PFSK-1 (cell line): ENCODE measurements at regions not wholly inside any gene's neighbourhood (a gene's known extent, or its start where the extent isn't known, plus 50 kb on each side); places are given as distances from the start of the nearest gene placed in this dataset.

Source experiments
- FOXP2 ChIP-seq: optimal IDR thresholded peaks from 2 replicates; pipeline ENCODE3; 2011; ENCODE audit warnings: borderline replicate concordance, control low read depth, inconsistent platforms; ENCODE audit not compliant: insufficient read depth; ENCODE audit errors: extremely low read length, extremely low read depth
- POLR2AphosphoS5 ChIP-seq: IDR thresholded peaks from 2 replicates; pipeline ENCODE4 v1.6.1; 2012; ENCODE audit warnings: low read depth, mild to moderate bottlenecking, control low read depth, low read length, moderate library complexity
- REST ChIP-seq, 2 experiments: IDR thresholded peaks; 2 replicates each; pipeline versions ENCODE4 v1.6.1 to v1.8.0; 2011 to 2012; ENCODE audit warnings: low read depth in 2 of 2, low read length in 2 of 2, control low read depth in 1 of 2, inconsistent platforms in 1 of 2, mild to moderate bottlenecking in 1 of 2, moderate library complexity in 1 of 2; ENCODE audit not compliant: insufficient read depth in 1 of 2
- SIN3A ChIP-seq: IDR thresholded peaks from 2 replicates; pipeline ENCODE4 v1.6.1; 2012; ENCODE audit warnings: mild to moderate bottlenecking, low read length, moderate library complexity, borderline replicate concordance; ENCODE audit not compliant: insufficient read depth
- TAF1 ChIP-seq: IDR thresholded peaks from 2 replicates; pipeline ENCODE4 v1.6.1; 2012; ENCODE audit warnings: low read length, control low read depth, borderline replicate concordance; ENCODE audit not compliant: insufficient read depth

GRCh38 chr4:138039010-138039409 lies 203.1 kb downstream of the SLC7A11 start:
- TF ChIP-seq SIN3A = no peak
- TF ChIP-seq POLR2AphosphoS5 = no peak
- no peak for TF ChIP-seq FOXP2
- no peak for TF ChIP-seq TAF1
- TF ChIP-seq REST (IDR thresholded peaks at IDR 0.05; ENCODE audit: insufficient read depth in 1 of 2, low read depth in 2 of 2, low read length in 2 of 2) = no peak

GRCh38 chr4:138037696-138038095 lies 204.5 kb downstream of the SLC7A11 start:
- TF ChIP-seq REST (IDR thresholded peaks at IDR 0.05; ENCODE audit: insufficient read depth in 1 of 2, low read depth in 2 of 2, low read length in 2 of 2) = no peak
- no peak for TF ChIP-seq SIN3A
- TF ChIP-seq TAF1 = no peak
- TF ChIP-seq POLR2AphosphoS5 = no peak
- TF ChIP-seq FOXP2 = no peak

- TF ChIP-seq POLR2AphosphoS5 = no peak
- TF ChIP-seq REST (IDR thresholded peaks at IDR 0.05; ENCODE audit: insufficient read depth in 1 of 2, low read depth in 2 of 2, low read length in 2 of 2) = no peak
- TF ChIP-seq TAF1 = no peak
- TF ChIP-seq SIN3A = no peak
- TF ChIP-seq FOXP2 = no peak
Measured at GRCh38 chr4:138035781-138036258, 206.3 kb downstream of the SLC7A11 start.

GRCh38 chr4:138034871-138035270 lies 207.3 kb downstream of the SLC7A11 start:
- TF ChIP-seq POLR2AphosphoS5 (no peak), TAF1 (no peak), FOXP2 (no peak), SIN3A (no peak), REST (IDR thresholded peaks at IDR 0.05; ENCODE audit: insufficient read depth in 1 of 2, low read depth in 2 of 2, low read length in 2 of 2) (no peak)

GRCh38 chr4:138032222-138032621 lies 209.9 kb downstream of the SLC7A11 start:
- no peak for TF ChIP-seq TAF1
- no peak for TF ChIP-seq REST (IDR thresholded peaks at IDR 0.05; ENCODE audit: insufficient read depth in 1 of 2, low read depth in 2 of 2, low read length in 2 of 2)
- no peak for TF ChIP-seq POLR2AphosphoS5
- TF ChIP-seq SIN3A = no peak
- TF ChIP-seq FOXP2 = no peak
